HL-60/S4 treated with retinoic acid at 250 ng/mL for 4 days and 3 days (cell line): ENCODE measurements at regions not wholly inside any gene's neighbourhood (a gene's known extent, or its start where the extent isn't known, plus 50 kb on each side); places are given as distances from the start of the nearest gene placed in this dataset.
"Not testable (repeated sequence)": the region's sequence is repeated elsewhere in the genome, so short reads cannot be mapped to it uniquely, and the experiment has no call there.

ENCODE experiments used
- in situ Hi-C: fragments of 300-500 bp; cut with MboI; formaldehyde crosslinking; loops from 2 replicates; pipeline ENCODE4 v1.7.0; 2022; ENCODE audit warnings: low sequenced_read_pairs

GRCh38 chr3:3902161-3902560, 102.9 kb downstream of the LRRN1 start:
- in situ Hi-C loops: no loop called here

GRCh38 chr3:3906171-3906570, 106.9 kb downstream of the LRRN1 start:
- in situ Hi-C loops: no loop called here

GRCh38 chr3:3907023-3907422, 107.8 kb downstream of the LRRN1 start:
- in situ Hi-C loops: no loop called here

- in situ Hi-C loops: no loop called here
Observed at GRCh38 chr3:3918763-3919162, 119.5 kb downstream of the LRRN1 start.

- in situ Hi-C loops: no loop called here
Observed at GRCh38 chr3:3919316-3919715, 120.1 kb downstream of the LRRN1 start.

GRCh38 chr3:3923619-3924018, 124.4 kb downstream of the LRRN1 start:
- in situ Hi-C loops: no loop called here

- in situ Hi-C loops: no loop called here
Observed at GRCh38 chr3:3927198-3927597, 128.0 kb downstream of the LRRN1 start.

GRCh38 chr3:3927965-3928364, 128.7 kb downstream of the LRRN1 start:
- in situ Hi-C loops: no loop called here

GRCh38 chr3:3941380-3941779, 142.1 kb downstream of the LRRN1 start:
- in situ Hi-C loops: not testable (repeated sequence)

- in situ Hi-C loops: no loop called here
Observed at GRCh38 chr3:3951071-3951470, 151.8 kb downstream of the LRRN1 start.

- in situ Hi-C loops: no loop called here
Observed at GRCh38 chr3:3951501-3951900, 152.3 kb downstream of the LRRN1 start.

- in situ Hi-C loops: not testable (repeated sequence)
Observed at GRCh38 chr3:3962867-3963266, 163.6 kb downstream of the LRRN1 start.

- in situ Hi-C loops: loop anchor here (25.0 kb wide), 1 partner anchor 772 kb away; no protein-coding TSS in a partner anchor
Observed at GRCh38 chr3:3984053-3984452, 184.8 kb downstream of the LRRN1 start.

- in situ Hi-C loops: loop anchor here (25.0 kb wide), 1 partner anchor 779 kb away; no protein-coding TSS in a partner anchor
Observed at GRCh38 chr3:3991598-3991997, 192.4 kb downstream of the LRRN1 start.

- in situ Hi-C loops: loop anchor here (25.0 kb wide), 1 partner anchor 780 kb away; no protein-coding TSS in a partner anchor
Observed at GRCh38 chr3:3992312-3992874, 193.2 kb downstream of the LRRN1 start.

GRCh38 chr3:3998140-3998922, 199.1 kb downstream of the LRRN1 start:
- in situ Hi-C loops: loop anchor here (25.0 kb wide), 1 partner anchor 786 kb away; no protein-coding TSS in a partner anchor

GRCh38 chr3:3999340-3999739, 200.1 kb downstream of the LRRN1 start:
- in situ Hi-C loops: loop anchor here (25.0 kb wide), 1 partner anchor 787 kb away; no protein-coding TSS in a partner anchor

- in situ Hi-C loops: no loop called here
Observed at GRCh38 chr3:4001976-4002375, 202.7 kb downstream of the LRRN1 start.

GRCh38 chr3:4006288-4006687, 207.1 kb downstream of the LRRN1 start:
- in situ Hi-C loops: no loop called here

- in situ Hi-C loops: no loop called here
Observed at GRCh38 chr3:4008205-4008604, 209.0 kb downstream of the LRRN1 start.

GRCh38 chr3:4011166-4011565, 211.9 kb downstream of the LRRN1 start:
- in situ Hi-C loops: no loop called here

- in situ Hi-C loops: no loop called here
Observed at GRCh38 chr3:4015426-4015825, 216.2 kb downstream of the LRRN1 start.
